ENCODE measurements at regions not wholly inside any gene's neighbourhood (a gene's known extent, or its start where the extent isn't known, plus 50 kb on each side); places are given as distances from the start of the nearest gene placed in this dataset.

DNA sequence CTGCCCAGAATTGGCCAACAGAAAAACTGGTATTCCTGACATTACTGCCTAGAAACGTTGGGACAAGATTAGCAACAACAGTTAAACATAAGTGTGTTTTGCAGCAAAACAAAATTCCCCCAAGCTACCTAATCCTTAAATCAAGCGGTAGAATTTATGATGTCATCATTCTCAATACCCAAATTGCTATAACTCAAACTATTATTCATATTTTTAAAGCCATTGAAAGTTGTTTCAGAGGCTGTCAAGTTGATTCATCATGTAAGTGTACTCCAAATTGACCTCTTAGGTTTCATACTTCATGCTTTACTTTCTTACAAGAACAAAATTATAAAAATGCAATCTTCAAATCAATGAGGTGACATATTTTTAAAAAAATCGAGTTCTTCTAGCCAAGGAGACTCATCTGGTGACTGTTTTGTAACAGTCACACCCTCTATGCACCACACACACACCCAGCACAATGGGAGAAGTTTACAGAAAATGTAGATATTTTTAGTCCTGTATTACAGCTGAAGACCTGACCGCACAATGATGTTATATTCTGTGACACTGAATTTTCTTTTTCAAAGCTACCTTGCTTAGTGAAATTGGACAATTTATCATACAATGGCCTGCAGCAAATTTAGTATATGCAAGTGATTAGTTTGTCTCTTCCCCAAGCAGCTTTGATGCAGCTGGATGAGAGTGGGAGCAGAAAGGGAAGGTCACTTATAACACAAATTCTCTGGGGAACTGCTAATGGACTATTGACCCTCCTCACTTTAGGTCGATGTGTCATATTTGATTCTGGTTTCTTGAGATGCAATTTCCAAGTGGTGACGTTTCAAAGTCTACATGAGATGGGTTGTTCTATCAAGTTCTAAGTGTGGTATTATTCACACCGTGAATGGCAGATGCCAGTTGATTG lies 345.3 kb upstream of the OBI1 start:
- TF ChIP-seq MXI1 (conservative IDR thresholded peaks at IDR 0.05; ENCODE audit: poor library complexity, severe bottlenecking) (no peak), RAD21 (conservative IDR thresholded peaks at IDR 0.05) (no peak), EZH2 (IDR thresholded peaks at IDR 0.05; ENCODE audit: borderline replicate concordance, insufficient read depth, low read length, poor library complexity, severe bottlenecking) (no peak), SMC3 (conservative IDR thresholded peaks at IDR 0.05; ENCODE audit: poor library complexity) (no peak), EP300 (conservative IDR thresholded peaks at IDR 0.05; ENCODE audit: poor library complexity, severe bottlenecking) (no peak), POLR2AphosphoS5 (IDR thresholded peaks at IDR 0.05) (no peak), TAF1 (IDR thresholded peaks at IDR 0.05; ENCODE audit: low read depth) (no peak)
- TF ChIP-seq, protein P1, sequence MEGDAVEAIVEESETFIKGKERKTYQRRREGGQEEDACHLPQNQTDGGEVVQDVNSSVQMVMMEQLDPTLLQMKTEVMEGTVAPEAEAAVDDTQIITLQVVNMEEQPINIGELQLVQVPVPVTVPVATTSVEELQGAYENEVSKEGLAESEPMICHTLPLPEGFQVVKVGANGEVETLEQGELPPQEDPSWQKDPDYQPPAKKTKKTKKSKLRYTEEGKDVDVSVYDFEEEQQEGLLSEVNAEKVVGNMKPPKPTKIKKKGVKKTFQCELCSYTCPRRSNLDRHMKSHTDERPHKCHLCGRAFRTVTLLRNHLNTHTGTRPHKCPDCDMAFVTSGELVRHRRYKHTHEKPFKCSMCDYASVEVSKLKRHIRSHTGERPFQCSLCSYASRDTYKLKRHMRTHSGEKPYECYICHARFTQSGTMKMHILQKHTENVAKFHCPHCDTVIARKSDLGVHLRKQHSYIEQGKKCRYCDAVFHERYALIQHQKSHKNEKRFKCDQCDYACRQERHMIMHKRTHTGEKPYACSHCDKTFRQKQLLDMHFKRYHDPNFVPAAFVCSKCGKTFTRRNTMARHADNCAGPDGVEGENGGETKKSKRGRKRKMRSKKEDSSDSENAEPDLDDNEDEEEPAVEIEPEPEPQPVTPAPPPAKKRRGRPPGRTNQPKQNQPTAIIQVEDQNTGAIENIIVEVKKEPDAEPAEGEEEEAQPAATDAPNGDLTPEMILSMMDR (IDR thresholded peaks at IDR 0.05; ENCODE audit: poor library complexity, severe bottlenecking), result no peak
- TF ChIP-seq, protein P2, sequence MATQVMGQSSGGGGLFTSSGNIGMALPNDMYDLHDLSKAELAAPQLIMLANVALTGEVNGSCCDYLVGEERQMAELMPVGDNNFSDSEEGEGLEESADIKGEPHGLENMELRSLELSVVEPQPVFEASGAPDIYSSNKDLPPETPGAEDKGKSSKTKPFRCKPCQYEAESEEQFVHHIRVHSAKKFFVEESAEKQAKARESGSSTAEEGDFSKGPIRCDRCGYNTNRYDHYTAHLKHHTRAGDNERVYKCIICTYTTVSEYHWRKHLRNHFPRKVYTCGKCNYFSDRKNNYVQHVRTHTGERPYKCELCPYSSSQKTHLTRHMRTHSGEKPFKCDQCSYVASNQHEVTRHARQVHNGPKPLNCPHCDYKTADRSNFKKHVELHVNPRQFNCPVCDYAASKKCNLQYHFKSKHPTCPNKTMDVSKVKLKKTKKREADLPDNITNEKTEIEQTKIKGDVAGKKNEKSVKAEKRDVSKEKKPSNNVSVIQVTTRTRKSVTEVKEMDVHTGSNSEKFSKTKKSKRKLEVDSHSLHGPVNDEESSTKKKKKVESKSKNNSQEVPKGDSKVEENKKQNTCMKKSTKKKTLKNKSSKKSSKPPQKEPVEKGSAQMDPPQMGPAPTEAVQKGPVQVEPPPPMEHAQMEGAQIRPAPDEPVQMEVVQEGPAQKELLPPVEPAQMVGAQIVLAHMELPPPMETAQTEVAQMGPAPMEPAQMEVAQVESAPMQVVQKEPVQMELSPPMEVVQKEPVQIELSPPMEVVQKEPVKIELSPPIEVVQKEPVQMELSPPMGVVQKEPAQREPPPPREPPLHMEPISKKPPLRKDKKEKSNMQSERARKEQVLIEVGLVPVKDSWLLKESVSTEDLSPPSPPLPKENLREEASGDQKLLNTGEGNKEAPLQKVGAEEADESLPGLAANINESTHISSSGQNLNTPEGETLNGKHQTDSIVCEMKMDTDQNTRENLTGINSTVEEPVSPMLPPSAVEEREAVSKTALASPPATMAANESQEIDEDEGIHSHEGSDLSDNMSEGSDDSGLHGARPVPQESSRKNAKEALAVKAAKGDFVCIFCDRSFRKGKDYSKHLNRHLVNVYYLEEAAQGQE (IDR thresholded peaks at IDR 0.05; ENCODE audit: borderline replicate concordance), result no peak
- H3K4me3 ChIP-seq (ENCODE audit: low read length), result no peak overlapping the region
- no peaks in the 10 kb centered on the region for H3K9me2 ChIP-seq (ENCODE audit: insufficient read depth, low read length)
- H3K4me2 ChIP-seq (ENCODE audit: low read length), result no peak overlapping the region
- no peaks in the 10 kb centered on the region for H3K36me3 ChIP-seq (ENCODE audit: insufficient read depth, low read length)
- no peaks in the 10 kb centered on the region for H3K79me2 ChIP-seq (replicated peaks; ENCODE audit: insufficient read depth, low read length)
- H2AFZ ChIP-seq (ENCODE audit: low read depth, low read length), result no peak overlapping the region
- H3K9ac ChIP-seq (ENCODE audit: low read length), result no peak overlapping the region
- H3K9me3 ChIP-seq (ENCODE audit: low read length), result no peaks in the 10 kb centered on the region
- H4K20me1 ChIP-seq (ENCODE audit: insufficient read depth), result no peaks in the 10 kb centered on the region
- H3K27ac ChIP-seq (ENCODE audit: low read length), result no peak overlapping the region
- H3K27me3 ChIP-seq (ENCODE audit: insufficient read depth, low read depth, low read length), result no peaks in the 10 kb centered on the region
- H3F3A ChIP-seq (ENCODE audit: insufficient read depth, low read length, poor library complexity, severe bottlenecking), result no peaks in the 10 kb centered on the region

- H3F3A ChIP-seq (ENCODE audit: insufficient read depth, low read length, poor library complexity, severe bottlenecking), result no peaks in the 10 kb centered on the region
- no peak overlapping the region for H3K27ac ChIP-seq (ENCODE audit: low read length)
- H3K9me3 ChIP-seq (ENCODE audit: low read length), result no peaks in the 10 kb centered on the region
- H3K4me3 ChIP-seq (ENCODE audit: low read length), result no peak overlapping the region
- no peak overlapping the region for H3K9ac ChIP-seq (ENCODE audit: low read length)
- TF ChIP-seq, protein P2 (IDR thresholded peaks at IDR 0.05; ENCODE audit: borderline replicate concordance), result no peak
- no peak for TF ChIP-seq RAD21 (conservative IDR thresholded peaks at IDR 0.05)
- no peak for TF ChIP-seq TAF1 (IDR thresholded peaks at IDR 0.05; ENCODE audit: low read depth)
- TF ChIP-seq, protein P1 (IDR thresholded peaks at IDR 0.05; ENCODE audit: poor library complexity, severe bottlenecking), result no peak
- TF ChIP-seq EZH2 (IDR thresholded peaks at IDR 0.05; ENCODE audit: borderline replicate concordance, insufficient read depth, low read length, poor library complexity, severe bottlenecking), result no peak
- no peak for TF ChIP-seq MXI1 (conservative IDR thresholded peaks at IDR 0.05; ENCODE audit: poor library complexity, severe bottlenecking)
- TF ChIP-seq POLR2AphosphoS5 (IDR thresholded peaks at IDR 0.05), result no peak
- no peak for TF ChIP-seq SMC3 (conservative IDR thresholded peaks at IDR 0.05; ENCODE audit: poor library complexity)
- no peak for TF ChIP-seq EP300 (conservative IDR thresholded peaks at IDR 0.05; ENCODE audit: poor library complexity, severe bottlenecking)
- no peak overlapping the region for H2AFZ ChIP-seq (ENCODE audit: low read depth, low read length)
- no peaks in the 10 kb centered on the region for H3K79me2 ChIP-seq (replicated peaks; ENCODE audit: insufficient read depth, low read length)
- no peak overlapping the region for H3K4me2 ChIP-seq (ENCODE audit: low read length)
- no peaks in the 10 kb centered on the region for H3K9me2 ChIP-seq (ENCODE audit: insufficient read depth, low read length)
- no peaks in the 10 kb centered on the region for H3K36me3 ChIP-seq (ENCODE audit: insufficient read depth, low read length)
- no peaks in the 10 kb centered on the region for H3K27me3 ChIP-seq (ENCODE audit: insufficient read depth, low read depth, low read length)
- no peaks in the 10 kb centered on the region for H4K20me1 ChIP-seq (ENCODE audit: insufficient read depth)
These were observed 340.5 kb upstream of the OBI1 start for GRCh38 chr13:78999494-78999893.
